DOHH2 (cell line): ENCODE measurements at regions not wholly inside any gene's neighbourhood (a gene's known extent, or its start where the extent isn't known, plus 50 kb on each side); places are given as distances from the start of the nearest gene placed in this dataset.

Experiments used
- CTCF ChIP-seq: fragments of 200-600 bp; sonication (generic); IDR thresholded peaks from one replicate; pipeline ENCODE4 v1.5.1; 2014; ENCODE audit warnings: antibody characterized with exemption, mild to moderate bottlenecking, low read depth, low read length; ENCODE audit not compliant: poor library complexity, severe bottlenecking
- EZH2phosphoT487 ChIP-seq: fragments of 200-600 bp; sonication (generic); IDR thresholded peaks from 2 replicates; pipeline ENCODE4 v1.6.1; 2017; ENCODE audit warnings: borderline replicate concordance, mild to moderate bottlenecking, antibody characterized with exemption, low read length, moderate library complexity, mixed read lengths

- TF ChIP-seq CTCF (no peak), EZH2phosphoT487 (no peak)
Measured at GRCh38 chr2:126446106-126446695, 209.8 kb upstream of the GYPC start.
